Skin epidermis (tissue), 12 donors: ENCODE measurements at regions not wholly inside any gene's neighbourhood (a gene's known extent, or its start where the extent isn't known, plus 50 kb on each side); places are given as distances from the start of the nearest gene placed in this dataset.

Experiments
- H3K27ac ChIP-seq, 21 experiments: fragments of 200-600 bp; sonication (generic) in 11 of 21; one replicate each; pipeline ENCODE4 v1.5.0; 2020; ENCODE audit warnings: mild to moderate bottlenecking in 3 of 21, inconsistent platforms in 2 of 21, moderate library complexity in 2 of 21
- H3K4me3 ChIP-seq, 7 experiments: fragments of 200-600 bp; sonication (generic) in 2 of 7; one replicate each; pipeline ENCODE4 v1.5.0; 2020; ENCODE audit warnings: inconsistent platforms in 2 of 7, mild to moderate bottlenecking in 2 of 7, moderate library complexity in 1 of 7

GRCh38 chrX:9184211-9184610 is 150.3 kb upstream of the FAM9B start:
- no peak overlapping the region for H3K4me3 ChIP-seq
- H3K27ac ChIP-seq, result no peak overlapping the region

GRCh38 chrX:9188117-9188516 is 154.2 kb upstream of the FAM9B start:
- Histone ChIP-seq H3K4me3 (no peak overlapping the region), H3K27ac (no peak overlapping the region)

GRCh38 chrX:9189286-9189685 is 155.4 kb upstream of the FAM9B start:
- Histone ChIP-seq H3K27ac (no peak overlapping the region), H3K4me3 (no peak overlapping the region)

GRCh38 chrX:9191392-9191791 is 157.5 kb upstream of the FAM9B start:
- Histone ChIP-seq H3K27ac (no peak overlapping the region), H3K4me3 (no peak overlapping the region)

GRCh38 chrX:9195199-9195880 is 161.4 kb upstream of the FAM9B start:
- Histone ChIP-seq H3K27ac (no peak overlapping the region), H3K4me3 (no peak overlapping the region)

GRCh38 chrX:9196961-9197640 is 163.2 kb upstream of the FAM9B start:
- H3K4me3 ChIP-seq, result no peak overlapping the region
- no peak overlapping the region for H3K27ac ChIP-seq

- Histone ChIP-seq H3K4me3 (no peak overlapping the region), H3K27ac (no peak overlapping the region)
Measured at GRCh38 chrX:9204560-9204959, 170.6 kb upstream of the FAM9B start.

GRCh38 chrX:9205599-9206223 is 171.8 kb upstream of the FAM9B start:
- Histone ChIP-seq H3K4me3 (no peak overlapping the region), H3K27ac (no peak overlapping the region)

GRCh38 chrX:9207142-9207541 is 173.2 kb upstream of the FAM9B start:
- H3K27ac ChIP-seq, result no peak overlapping the region
- no peak overlapping the region for H3K4me3 ChIP-seq

- no peak overlapping the region for H3K27ac ChIP-seq
- H3K4me3 ChIP-seq, result no peak overlapping the region
Measured at GRCh38 chrX:9211269-9211668, 177.3 kb upstream of the FAM9B start.

- H3K4me3 ChIP-seq, result no peak overlapping the region
- H3K27ac ChIP-seq, result no peak overlapping the region
Measured at GRCh38 chrX:9221781-9222180, 187.9 kb upstream of the FAM9B start.

GRCh38 chrX:9222299-9222698 is 188.4 kb upstream of the FAM9B start:
- H3K4me3 ChIP-seq, result no peak overlapping the region
- no peak overlapping the region for H3K27ac ChIP-seq

- no peak overlapping the region for H3K4me3 ChIP-seq
- no peak overlapping the region for H3K27ac ChIP-seq
Measured at GRCh38 chrX:9227276-9227675, 193.3 kb upstream of the FAM9B start.

GRCh38 chrX:9231491-9231890 is 197.6 kb upstream of the FAM9B start:
- no peak overlapping the region for H3K27ac ChIP-seq
- H3K4me3 ChIP-seq, result no peak overlapping the region

- H3K27ac ChIP-seq, result no peak overlapping the region
- no peak overlapping the region for H3K4me3 ChIP-seq
Measured at GRCh38 chrX:9233141-9233540, 199.2 kb upstream of the FAM9B start.

GRCh38 chrX:9234315-9234714 is 200.4 kb upstream of the FAM9B start:
- Histone ChIP-seq H3K27ac (no peak overlapping the region), H3K4me3 (no peak overlapping the region)

- Histone ChIP-seq H3K27ac (no peak overlapping the region), H3K4me3 (no peak overlapping the region)
Measured at GRCh38 chrX:9235722-9236121, 201.8 kb upstream of the FAM9B start.

- no peak overlapping the region for H3K27ac ChIP-seq
- no peak overlapping the region for H3K4me3 ChIP-seq
Measured at GRCh38 chrX:9240956-9241355, 207.0 kb upstream of the FAM9B start.

GRCh38 chrX:9241427-9241826 is 207.5 kb upstream of the FAM9B start:
- no peak overlapping the region for H3K4me3 ChIP-seq
- no peak overlapping the region for H3K27ac ChIP-seq

GRCh38 chrX:9249051-9249846 is 215.3 kb upstream of the FAM9B start:
- H3K4me3 ChIP-seq, result no peak overlapping the region
- H3K27ac ChIP-seq, result no peak overlapping the region

- H3K27ac ChIP-seq, result no peak overlapping the region
- H3K4me3 ChIP-seq, result no peak overlapping the region
Measured at GRCh38 chrX:9252182-9252581, 212.7 kb upstream of the TBL1X start.
